Hematopoietic multipotent progenitor cell treated with erythropoietin and hydrocortisone succinate and interleukin-3 and kit ligand, for 4 days (in vitro differentiated cells): ENCODE measurements at regions not wholly inside any gene's neighbourhood (a gene's known extent, or its start where the extent isn't known, plus 50 kb on each side); places are given as distances from the start of the nearest gene placed in this dataset.
A peak's percentile ranks its signal among the peaks of the same experiment; 100 is the strongest.

Source experiments
- DNase-seq: peaks from one replicate; pipeline ENCODE4 v3.0.0-alpha.2; 2015

DNA sequence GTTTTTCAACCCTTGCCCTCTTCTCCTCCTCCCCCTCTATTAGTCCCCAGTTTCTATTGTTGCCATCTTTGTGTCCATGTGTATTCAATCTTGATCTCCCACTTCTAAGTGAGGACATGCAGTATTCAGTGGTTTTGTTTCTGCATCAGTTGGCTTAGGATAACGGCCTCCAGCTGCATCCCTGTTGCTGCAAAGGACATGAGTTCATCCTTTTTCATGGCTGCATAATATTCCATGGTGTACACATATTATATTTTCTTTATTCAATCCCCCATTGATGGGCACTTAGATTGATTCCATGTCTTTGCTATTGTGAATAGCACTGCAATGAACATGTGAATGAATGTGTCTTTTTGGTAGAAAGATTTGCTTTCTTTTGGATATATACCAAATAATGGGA, 190.4 kb upstream of the LYZL1 start:
- DNase-seq: no peak

DNA sequence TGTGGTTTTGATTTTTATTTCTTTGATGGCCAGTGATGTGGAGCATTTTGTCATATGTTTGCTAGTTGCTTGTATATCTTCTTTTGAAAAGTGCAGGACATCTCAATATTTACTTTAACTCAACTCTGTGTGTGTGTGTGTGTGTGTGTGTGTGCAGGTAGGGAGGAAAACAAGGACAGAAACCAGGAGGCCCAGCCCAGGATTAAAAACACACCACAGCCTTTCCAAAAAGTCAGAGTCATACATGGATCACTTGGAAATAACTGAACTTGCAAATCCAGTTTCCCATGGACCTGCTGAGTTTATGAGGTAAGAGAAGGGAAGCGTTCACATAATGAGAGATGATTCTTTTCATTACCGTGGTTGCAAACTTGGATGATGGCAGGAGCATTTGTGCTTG, 189.9 kb upstream of the LYZL1 start:
- DNase-seq: no peak

DNA sequence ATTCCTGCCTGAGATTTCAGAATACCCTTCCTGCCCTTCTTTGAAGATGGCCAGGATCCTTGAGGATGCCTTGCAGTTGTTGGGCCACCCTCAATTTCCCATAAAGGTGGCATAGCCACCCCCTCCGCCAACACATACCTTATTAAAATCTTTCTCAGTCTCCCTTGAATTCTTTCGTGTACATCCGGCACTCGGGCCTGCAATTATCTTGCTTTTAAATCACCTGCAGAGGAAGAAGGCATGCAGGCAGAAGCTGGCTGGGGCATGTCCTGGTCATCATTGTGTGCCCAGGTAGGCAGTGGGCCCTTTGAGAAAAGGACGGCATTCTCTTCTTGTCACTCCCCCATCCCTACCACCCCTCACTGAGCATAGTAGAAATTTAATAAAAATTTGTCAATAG, 189.5 kb upstream of the LYZL1 start:
- DNase-seq: no peak

DNA sequence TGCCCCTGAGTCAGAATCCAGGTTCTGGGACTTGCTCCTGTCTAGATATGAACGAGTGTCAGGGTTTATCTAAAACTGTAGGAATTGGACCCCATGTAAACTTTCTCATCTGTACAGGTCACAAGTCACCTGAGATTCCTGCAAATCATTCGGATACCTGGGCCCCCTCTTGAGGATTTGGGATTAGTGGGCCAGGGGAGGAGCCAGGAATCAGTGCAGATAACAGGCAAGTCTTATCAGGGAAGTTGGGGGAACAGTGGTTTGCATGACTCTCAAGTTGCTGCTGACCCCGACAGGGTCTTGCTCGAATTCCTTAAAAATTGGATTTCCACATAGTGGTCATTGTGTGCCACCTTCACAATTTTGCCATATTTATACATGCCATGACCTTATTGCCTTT, 188.4 kb upstream of the LYZL1 start:
- no peak for DNase-seq

DNA sequence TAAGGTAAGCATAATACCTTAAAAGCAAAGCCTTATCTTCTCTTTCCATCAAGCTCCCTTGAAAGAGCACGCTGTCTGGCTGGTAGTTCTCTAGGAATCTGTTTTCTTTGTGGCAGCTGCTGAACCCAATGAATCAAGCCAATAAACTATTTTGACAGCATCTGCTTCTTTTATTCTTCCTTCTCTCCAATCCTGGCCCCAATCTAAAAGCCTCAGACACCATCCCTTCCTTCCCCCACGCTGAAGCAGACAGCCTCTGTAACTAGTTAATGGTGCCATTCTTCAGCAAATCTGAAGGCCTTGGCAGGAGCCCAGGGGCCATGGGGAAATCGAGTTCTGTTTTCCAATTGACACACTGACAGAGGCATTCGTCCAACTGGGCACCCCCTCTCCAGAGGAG, 186.6 kb upstream of the LYZL1 start:
- peak; percentile 7 for DNase-seq

DNA sequence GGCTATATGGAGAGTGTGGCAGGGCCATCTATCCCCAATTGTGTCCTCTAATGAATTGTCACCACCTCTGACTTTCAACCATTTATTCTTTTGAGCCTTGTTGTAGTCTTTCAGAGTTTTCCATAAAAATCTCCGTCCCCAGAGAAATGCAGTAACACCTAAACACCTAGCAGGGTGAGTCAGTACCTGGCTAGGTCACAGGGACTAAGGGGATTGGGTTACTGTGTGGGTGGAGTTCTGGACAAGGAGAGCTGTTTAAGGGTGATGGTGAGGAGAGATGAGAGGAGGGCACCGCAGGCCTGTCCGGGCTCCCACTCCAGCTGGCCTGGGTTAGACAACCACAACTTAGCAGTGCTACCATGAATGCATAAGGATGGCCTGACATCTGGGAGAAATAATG, 186.2 kb upstream of the LYZL1 start:
- DNase-seq: no peak

DNA sequence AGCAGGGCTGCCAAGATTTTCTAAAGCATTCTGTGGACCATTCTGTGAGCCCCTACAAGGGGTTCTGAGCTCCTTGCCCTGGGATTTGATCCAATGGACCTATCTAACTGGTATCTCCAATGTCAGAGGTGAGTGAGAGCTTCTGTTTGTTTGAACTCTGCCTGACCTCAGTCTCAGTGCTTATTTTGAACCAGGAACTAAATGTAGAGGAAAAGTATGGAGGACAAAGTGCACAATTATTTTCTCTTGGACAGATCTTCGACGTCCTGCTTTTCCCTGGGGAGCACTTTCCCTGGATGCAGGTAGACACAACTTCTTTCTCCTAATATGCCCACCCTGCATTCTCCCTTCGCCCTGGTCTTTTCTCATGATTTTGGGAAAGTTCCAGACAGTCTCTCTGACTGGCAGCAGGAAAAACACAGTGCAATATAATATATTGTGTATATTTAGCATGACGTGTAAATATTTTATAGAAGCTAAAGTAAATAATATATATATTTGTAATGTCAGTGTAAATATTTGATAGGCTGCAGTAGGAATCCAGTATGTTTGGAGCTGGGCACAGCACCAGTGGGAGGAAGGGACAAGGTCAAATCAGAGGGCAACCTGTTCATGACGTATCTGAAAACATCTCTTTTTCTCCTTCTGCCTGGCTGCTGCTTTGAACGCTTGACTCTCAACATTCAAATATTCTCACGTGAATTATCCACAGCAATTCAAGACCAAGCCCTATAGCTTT, 184.0 kb upstream of the LYZL1 start:
- DNase-seq: no peak

DNA sequence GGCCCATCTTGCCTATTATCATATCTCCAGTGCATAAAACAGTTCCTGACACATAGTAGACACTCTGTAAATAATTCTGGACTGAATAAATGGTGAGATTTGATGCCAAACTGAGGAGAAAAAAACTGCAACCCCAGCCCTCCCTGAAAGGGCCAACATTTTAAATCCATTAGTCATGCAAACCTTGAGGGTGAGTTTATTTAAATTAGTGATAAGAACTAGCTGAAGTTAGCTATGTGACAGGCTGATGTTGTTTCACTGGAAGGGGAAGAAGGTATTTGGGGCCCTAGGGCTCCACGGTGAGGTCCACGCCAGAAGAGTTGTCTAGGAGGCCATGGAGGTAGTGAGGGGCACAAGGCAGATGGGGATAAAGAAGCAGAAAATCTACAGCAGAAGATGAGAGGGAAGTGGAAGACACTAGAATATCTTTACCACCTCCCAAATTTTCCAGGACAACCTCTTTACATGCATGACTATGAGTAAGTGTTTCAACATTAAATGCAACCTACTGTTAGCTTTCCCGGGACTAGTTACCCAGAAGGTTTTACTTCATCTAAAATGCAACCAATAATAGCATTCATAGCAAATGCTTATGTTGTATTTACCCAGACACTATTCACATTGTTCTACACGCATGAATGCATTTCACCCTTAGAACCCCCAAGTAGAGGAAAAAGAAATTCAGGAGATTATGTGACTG, 183.2 kb upstream of the LYZL1 start:
- DNase-seq: no peak

DNA sequence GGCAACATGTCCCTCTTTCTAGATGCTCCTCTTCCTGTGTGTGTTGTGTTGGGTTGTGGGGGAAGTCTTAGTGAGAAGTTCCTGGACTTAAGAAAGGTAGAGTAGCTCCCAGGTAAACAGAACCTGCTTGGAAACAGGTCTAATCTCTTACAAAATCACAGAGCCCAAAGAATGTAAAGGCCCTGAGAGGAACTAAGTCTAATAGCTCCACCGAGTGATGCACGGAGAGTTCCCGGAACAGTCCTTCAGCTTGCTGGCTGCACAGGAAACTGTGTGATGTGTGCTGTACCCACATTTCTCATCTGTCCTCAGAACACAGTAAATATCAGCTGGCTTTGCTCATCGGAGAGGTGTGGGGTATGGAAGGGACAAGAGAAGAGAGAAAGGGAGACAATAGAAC, 182.6 kb upstream of the LYZL1 start:
- DNase-seq: peak; percentile 9

DNA sequence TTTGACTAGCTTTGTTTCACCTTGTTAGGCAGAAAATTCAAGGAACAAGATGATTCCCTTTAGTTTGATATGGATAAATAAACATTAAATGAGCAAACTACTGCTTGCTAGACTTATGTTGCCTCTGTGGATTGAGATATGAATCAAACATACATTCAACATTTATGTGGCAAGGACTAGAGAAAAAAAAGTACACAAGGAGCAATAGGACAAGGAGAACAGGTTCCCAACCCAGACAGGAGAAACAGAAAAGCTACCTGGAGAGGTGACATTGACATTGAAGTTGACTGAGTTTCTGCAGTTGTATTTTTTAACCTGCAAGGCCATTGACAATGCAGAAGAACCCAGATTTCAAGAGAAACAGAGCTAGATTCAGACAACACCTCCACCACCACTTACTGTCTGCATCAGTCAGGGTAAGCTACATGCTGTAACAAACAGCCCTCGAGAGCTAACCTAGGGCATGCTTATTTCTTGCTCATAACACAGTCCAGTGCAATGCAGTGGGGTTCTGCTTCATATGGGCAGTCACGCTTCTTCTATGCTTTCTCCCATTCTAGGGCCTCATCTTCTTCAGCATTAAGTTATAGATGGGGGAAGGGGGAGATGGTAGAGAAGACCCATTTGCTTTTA, 180.9 kb upstream of the LYZL1 start:
- no peak for DNase-seq

DNA sequence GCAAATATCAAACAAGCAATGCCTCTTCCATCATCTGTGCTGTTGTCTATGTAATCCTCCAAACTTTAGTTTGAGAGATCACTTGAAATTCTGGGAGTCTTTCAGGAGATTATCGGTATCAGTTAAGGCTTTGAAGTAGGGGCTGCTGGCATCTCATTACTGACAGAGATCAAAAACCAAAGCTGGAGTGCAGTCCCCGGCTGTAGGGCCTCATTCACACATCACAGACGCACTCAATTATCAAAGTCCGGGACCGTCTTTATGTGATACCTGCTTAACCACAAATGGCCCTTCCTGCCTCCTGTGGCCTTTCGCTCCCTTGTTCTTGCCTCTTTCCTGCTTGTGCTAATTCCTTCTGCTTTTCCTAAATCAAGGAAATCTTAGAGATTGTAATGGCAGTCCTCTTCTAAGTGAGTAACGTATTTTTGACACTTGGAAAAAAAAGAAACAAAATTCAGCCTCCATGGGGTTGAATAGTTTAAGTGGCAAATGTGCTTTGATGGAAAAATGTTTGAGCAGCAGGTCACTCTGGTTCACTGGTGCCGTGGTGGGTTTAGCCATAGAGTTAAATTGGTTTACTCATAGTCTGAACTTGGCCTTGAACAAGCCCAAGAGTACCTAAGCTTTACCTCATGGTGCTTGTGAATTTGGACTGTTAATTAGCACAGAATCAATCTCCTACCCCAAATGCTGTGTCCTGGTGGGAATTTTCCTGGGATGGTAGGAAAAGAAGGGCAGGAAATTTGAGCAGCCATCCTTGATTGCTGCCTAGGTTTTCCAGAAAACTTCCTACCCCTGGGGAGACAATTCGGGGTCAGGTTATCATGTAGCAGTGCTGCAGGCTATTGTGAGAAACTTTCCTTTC, 178.9 kb upstream of the LYZL1 start:
- DNase-seq: no peak

DNA sequence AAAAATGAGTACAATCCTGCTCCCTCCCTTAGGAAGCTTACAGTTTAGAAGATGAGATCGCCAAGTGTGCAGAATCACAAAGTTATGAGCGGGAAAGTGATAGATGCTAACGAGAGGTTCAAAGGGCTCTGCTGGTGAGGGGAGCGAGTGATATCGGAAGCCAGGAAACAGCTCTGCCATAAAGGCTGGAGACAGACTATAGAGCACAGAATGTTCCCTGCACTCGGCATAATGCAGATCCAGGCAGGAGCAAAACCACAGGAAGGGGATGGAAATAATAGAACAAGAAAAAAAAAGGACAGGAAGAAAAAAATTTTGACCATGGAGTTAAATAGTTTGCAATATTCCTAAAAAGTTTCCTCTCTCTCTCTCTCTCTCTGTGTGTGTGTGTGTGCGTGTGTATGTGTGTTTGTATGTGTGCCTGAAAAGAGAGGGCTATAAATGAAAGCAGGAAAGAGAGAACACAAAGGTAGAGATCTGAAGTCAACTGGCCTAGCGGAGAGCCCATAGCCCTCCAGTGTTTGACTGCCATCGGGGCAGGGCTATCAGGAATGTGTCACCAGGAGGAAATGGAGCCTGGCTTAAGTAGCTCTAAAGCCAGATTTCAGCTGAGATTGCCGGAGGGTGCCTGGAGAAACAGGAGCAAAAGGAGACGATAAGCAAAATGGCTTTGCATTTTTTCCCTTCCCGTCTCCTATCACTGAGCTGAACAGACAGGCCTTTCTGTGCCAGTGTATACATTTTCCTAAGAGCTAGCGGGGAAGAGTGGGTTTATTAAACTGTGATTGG, 175.8 kb upstream of the LYZL1 start:
- DNase-seq: no peak

DNA sequence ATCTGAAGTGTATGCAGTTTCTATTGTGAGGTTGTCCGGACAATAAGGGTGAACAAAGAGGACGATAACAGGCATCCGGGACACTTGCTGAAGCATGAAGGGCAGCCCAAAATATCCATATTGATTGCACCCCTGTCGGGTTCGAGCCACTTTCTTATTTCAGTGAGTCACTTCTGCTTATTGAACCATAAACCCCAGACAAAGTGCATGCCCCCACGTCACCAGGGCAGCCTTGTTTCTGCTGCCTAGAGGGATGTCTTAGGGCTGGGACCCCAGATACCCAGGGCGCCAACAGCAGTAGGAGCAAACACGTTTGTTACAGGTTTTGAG, 175.3 kb upstream of the LYZL1 start:
- DNase-seq: no peak

DNA sequence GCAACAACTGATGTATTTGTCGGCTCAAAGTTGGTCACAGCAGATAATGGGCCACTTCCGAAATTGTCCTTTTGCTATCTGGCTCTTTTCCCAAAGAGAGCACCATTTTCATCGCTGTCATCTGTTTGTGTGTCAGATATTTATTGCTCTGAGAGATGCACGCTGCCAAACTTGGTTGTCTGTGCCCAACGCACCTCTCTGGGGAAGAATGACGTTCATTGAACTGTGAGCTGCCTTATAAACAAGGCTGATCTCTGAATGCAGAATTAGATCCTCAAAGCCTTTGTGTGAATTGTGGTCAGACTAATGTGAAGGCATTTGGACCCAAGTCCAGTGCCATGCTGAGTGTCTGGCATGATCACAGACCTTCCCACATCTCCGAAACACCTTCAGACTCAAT, 174.7 kb upstream of the LYZL1 start:
- no peak for DNase-seq

DNA sequence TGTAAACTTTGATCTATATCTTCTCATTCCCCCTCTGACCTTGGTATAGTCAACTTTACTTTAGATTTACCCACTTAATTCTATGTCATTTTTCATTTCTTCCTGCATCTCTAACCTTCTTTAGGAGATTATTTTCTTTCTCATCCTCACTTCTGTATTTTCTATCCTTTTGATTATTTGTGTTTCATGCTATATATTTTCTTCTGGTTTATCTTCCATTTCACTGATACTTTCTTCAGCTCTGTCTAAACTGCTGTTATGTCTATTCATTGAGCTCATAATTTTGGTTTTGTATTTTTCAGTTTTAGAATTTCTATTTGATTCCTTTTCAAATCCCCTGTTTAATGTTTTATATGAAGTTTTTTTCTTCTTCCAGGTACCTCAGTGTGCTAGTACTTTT, 171.1 kb upstream of the LYZL1 start:
- no peak for DNase-seq

DNA sequence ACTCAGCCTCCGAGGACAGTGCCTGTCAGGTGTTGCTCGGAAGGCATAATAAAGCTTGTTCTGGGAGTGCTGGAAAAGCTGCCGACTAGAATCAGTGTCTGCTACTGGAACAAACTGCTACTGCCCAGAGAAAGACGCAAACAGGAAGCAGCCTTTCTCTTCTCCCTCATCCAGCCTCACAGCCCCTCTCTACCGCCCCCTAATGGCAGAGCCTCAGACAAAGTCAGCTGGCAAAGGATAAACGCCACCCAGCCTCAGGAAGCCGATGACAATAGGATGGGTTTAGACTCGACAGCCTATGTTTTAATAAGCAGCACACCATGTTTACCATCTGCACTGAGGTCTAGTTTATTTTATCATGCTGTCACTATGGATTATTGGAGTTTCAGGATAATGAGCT, 169.5 kb upstream of the LYZL1 start:
- peak; percentile 52 for DNase-seq

DNA sequence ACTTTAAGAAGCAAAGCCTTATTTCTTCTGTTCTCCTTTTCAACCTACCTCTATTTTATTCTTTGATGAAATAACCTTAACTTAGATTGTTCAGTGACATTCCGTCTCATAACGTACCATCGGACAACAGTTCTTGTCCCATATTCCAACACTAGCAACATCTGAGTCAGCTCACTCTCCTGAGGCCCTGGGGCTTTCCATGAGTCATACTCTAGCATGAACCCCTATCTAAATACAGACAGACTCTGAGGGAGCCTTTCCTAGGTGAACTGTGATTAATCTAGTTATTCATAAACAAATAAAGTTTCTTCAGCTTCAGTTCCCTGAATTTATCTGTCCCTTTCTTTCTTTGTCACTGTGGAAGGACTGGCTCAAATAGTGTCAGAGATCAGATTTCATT, 168.7 kb upstream of the LYZL1 start:
- no peak for DNase-seq

DNA sequence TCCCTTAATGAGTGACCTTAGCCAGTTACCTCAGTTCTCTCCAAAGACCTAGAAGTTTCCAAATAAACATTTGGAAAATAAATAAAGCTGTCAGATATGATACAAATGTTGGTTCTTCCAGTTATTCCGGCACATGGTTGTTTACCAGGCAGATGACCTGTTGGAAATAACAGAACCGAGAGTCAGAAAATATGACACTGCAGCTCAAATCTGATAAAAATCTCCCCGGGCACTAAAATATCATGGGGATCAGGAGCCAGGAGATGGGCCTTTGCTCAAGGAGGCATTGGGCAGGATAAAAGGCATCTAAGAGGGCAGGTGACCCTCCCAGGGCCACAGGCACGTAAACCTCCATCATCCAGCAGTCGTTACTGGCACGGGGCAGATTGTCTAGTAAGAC, 164.0 kb upstream of the LYZL1 start:
- no peak for DNase-seq

DNA sequence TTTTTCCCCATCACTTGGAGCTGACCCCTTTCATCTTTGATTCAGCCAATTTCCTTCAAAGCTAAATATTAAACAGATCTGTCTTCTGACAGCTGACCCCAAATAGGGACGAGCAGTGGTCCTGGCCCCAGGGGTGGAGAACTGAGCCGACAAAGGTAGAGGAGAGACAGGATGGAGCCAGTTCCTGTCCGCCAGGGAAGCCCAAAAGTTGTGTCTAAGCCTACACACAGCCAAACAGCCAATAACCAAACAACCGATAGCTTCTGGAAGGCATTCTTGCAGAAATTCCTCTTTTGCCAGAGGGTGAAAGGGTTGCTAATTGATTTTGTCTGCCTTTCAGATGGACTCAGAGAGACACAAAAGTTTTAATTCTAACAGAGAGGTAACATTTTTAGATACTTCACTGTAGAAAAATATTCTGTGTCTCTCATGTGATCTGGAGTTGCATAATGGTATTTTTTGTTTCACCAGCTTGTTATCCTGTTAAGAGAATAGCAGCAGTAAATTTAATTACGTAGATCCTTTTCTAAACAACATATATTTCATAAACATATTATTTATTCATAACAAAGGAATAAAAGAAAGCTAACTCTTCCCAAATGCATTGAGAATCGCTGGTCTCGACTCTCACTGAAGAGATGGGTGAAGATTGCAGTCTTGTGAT, 161.7 kb upstream of the LYZL1 start:
- no peak for DNase-seq

DNA sequence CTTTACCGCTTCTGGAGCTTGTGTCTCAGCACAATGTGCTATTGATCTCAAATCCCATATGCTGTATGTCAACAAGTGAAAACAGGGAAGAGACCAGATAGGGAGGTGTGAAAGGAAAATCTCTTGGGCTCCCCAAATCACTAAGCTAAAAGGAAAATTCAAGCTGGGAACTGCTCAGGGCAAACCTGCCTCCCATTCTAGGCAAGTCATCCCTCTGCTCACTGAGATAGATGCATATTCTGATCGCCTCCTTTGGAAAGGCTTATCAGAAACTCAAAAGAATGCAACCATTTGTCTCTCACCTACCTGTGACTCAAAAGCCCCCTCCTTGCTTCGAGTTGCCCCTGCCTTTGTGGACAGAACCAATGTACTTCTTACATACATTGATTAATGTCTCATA, 161.1 kb upstream of the LYZL1 start:
- DNase-seq: no peak

DNA sequence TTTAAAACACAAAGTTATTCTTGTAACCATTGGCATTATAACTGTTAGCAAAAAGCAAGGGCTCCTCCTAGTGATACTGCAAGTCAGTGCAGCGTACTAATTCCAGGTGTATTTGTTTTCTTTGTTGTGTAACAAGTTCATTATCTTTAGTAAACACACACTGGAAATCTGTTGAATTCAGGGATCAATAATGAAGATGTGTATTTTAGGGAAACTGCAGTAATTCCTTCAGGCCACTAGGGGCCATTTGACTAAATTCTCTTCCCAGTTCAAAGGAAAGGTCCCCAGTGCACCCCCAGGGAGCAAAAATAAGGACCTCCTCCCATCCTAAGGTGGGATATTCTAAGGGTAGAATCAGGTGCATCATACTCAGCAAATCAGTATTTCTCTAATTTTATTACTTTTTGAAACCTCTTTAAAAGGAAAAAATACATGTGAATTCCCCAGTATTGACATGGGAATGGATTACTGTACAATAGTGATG, 158.6 kb upstream of the LYZL1 start:
- DNase-seq: peak; percentile 34

DNA sequence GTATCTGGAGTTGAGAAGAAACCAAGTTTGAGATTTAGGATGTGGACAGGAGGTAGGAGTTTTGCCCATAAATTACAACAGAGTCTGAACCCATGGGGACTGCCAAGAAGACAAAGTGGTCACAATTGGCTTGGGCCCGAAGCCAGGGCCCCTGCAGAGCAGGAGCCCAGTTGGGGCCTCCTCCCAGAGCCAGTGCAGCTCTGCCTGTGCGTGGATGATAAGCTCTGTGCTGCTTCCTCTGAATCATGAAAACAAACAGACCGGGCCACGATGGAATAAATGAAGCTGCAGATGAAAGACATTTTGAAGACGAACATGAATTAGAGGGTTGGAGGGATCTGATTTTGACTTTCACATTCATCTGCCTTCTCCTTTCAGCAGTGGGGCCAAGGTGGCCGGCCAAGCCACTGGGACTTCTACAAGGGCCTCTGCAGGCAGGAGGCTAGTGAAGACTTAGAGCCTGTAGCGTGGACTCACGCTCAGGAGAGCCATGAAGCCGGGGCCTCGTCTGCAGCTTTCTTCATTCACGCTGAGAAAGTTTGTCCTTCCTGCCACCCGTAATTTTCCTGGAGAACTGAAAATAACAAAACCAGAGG, 156.8 kb upstream of the LYZL1 start:
- DNase-seq: peak; percentile 94
